ENCODE measurements at regions not wholly inside any gene's neighbourhood (a gene's known extent, or its start where the extent isn't known, plus 50 kb on each side); places are given as distances from the start of the nearest gene placed in this dataset.
"Not testable (repeated sequence)": the region's sequence is repeated elsewhere in the genome, so short reads cannot be mapped to it uniquely, and the experiment has no call there.

DNA sequence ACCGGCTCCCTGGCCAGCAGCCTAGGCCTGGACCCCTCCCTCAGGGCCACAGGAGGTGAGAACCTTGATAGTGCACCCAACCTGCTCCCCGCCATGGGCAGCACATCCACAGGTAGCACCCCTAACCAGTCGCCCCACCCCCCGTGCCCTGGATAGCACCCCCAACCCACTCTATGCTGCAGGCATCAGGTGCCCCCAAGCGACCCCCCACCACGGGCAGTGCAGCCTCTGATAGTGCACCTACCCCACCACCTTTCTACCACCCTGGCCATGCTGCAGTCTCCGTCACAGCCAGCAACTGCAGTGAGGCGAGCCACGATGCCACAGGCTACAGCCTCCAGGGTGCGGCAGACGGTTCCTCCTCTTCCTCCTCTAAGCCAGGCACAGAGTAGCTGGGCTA, 55.6 kb downstream of the SOWAHC start:
- DNase-seq: no peak

DNA sequence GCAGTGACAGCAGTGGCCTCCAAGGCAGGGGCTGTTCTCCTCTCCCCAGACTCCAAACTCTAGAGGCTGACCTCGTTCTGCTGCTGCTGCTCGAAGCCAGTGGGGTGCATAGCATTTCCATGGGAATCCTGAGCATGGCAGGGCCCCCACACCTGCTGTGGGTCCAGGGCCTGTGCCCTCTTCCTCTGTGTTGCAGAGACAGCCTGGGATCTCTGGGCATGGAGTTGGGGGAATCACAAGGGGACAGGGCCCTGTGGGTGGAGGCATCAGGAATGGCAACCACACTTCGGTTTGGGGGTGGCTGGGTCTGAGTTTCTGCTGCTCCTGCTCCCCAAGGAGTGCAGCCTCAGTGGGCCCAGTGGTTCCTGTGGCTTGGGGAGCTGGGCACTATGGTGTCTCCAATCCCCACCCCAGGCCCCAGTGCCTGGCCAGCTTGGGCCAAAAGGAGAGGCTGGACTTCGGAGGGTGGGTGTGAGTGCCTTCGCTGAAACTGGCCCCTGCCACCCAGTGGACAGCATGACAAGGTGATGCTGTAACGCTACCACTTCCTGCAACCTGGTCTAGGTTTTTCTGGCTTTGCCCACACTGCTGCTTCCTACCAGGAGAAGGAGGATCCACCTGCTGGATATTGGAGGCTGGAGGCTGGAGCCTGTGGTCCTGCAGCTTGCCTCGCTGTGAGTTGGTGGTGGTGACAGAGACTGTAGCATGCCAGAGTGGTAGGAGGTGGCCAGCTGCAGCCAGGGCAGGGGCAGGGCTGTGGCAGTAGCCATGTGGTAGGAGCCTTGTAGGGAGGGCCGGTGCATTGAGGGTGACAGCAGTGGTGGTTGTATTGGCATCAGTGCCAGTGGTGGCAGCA, 56.6 kb downstream of the SOWAHC start:
- DNase-seq: no peak

DNA sequence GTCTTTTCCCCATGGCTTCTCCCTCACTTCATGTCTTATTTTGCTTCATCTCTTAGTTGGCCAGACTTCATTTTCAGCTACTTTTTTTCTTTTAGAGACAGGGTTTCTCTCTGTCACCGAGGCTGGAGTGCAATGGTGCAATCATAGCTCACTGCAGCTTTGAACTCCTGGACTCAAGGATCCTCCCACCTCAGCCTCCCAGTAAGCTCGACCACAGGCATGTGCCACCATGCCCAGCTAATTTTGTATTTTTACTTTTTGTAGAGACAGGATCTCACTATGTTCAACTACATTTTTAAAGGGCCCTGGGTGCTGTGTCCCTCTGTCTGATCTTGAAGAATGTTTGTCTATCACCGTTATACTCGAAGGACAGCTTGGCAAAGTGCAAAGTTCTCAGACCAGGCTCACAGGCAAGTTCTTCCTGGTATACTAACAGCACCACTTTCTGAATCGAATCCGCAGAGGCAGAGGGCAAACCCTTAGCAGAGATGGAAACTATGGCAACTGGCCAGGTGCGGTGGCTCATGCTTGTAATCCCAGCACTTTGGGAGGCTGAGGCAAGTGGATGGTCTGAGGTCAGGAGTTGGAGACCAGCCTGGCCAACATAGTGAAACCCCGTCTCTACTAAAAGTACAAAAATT, 60.9 kb downstream of the SOWAHC start:
- no peak for DNase-seq

DNA sequence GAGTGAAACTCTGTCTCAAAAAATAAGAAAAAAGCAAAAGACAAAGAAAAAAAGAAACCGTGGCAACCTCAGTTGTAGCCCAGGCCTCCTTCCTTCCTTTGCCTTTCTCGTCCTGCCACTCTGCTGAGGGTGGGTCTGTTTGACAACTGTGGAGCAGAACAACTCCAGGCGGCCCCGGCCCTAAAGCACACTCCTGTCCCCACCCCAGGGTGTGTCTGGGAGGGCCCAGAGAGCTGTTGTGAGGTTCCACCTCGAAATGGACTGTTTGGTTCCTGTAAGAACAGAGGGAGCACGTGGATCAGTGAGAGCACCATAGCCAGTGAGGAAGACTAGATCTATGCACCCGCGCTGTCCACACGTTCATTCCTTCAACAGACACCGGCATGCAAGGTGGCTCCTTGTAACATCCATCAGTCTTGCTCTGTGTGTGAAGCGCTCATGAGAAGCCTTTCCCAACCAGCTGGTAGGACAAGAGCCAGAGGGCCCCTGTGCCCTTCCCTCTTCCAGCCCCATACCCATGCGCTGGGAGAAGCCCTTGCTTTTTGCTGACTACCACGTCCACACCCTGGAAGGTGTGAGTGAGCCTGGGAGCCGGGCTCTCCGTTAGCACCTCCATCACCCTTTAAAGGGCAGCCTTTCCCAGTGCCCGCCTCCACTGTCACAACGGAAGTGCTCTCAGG, 61.6 kb downstream of the SOWAHC start:
- DNase-seq: no peak

DNA sequence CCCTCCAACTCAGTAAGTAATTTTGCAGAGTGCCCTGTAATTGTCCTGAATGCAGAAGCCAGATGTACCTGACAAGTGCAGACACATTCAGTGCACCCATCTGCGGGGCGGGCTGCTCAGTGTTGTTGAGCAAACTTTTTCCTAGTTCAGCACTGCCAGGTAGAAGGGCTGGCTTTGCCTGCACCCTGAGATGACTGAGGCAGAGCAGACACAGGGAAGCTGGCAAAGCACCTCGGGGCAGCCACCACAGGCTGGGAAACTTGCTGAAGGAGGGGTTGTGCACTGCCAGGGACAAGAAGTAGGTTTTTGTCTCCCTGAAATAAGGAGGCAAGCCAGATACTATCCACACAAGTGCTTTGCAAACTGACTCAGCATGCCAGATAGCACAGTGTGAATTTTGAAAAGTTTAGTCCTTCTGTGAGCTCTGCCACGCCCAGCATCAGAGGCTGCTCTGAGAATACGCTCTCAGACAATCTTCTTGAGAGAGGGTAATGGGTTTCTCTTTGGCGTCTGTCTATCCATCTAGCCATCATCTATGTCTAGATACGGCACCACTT, 62.3 kb downstream of the SOWAHC start:
- DNase-seq: no peak

DNA sequence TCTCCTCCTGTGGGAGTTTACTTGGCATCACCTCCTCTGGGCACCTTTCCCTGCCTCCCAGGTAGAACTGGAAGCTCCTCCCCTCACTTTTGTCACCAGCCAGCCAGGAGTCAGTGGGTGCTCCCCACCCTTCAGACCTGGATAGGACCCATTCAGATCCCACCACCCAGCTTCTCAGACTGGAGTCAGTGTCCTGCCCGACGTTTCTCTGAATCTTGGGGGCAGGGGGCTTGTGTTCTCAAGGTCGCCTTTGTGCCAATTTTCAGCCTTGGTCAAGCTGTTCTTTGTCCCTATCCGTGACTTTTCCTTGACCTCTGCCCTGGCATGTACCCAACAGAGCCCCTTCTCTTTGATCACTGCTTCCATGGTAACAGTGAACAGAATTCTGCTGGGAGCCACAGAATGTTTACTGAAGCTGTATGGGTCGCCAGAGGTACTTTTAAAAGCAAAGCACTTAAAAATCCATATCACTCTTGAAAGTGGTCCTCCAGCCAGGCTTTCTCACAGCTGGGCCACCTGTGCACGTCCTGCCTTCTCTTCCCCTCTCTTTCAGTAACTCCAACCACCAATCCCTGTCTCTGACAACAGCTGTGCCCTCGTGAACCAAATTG, 63.1 kb downstream of the SOWAHC start:
- DNase-seq: not testable (repeated sequence)

DNA sequence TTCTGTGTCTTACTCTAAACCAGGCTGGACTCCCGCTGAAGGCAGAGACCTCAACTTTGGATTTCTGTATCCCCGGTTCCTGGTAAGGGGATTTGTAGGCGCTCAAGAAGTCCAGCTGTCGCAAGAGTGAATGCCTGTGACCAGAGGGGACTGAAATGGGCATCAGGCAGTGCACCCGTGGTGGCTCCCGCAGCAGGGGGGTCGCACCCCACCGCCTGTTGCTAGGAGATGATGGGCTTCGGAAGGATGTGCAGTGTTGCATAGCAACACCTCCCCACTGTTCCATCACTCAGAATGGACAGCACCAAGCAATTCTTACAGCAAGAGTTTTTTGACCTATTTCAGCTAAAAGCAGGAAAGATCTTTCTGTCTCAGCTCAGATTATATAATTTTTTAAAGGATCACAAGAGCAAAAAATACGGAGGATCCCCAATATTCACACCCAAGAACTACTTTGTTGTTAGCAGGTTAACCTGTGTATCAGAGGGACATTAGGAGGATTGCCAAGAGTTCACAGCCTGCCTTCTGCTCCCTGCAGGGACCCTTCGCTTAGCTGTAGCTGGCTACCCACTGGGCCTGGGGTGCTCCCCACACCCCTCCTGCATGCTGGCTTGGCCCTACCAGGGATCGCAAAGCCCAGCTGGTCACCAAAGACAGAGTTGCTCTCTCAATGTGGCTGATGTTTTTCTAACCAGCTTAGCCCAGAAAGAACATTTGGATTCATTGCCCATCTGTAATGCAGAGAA, 63.8 kb downstream of the SOWAHC start:
- no peak for DNase-seq

DNA sequence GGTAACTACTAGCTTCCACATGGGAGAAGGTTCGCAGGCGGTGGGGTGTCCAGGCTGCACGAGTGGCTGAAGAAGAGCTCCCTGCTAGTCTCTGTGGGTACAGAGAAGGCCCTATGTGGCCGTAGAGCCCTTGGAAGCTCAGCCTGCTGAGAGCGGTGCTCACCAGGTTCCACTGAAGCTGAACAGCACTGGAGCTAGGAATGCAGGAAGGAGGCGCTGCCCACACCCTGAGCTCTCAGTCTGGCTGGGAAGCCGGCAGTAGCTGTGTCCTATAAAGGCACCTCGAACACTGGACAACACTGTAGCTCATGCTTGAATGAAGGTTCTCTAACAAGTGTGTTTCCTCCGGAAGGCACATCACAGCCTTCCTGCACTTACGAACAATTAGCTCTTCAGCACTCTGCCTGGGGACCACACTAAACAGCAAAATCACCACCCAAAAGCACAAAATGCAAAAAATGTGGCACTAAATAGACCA, 64.6 kb downstream of the SOWAHC start:
- DNase-seq: not testable (repeated sequence)

DNA sequence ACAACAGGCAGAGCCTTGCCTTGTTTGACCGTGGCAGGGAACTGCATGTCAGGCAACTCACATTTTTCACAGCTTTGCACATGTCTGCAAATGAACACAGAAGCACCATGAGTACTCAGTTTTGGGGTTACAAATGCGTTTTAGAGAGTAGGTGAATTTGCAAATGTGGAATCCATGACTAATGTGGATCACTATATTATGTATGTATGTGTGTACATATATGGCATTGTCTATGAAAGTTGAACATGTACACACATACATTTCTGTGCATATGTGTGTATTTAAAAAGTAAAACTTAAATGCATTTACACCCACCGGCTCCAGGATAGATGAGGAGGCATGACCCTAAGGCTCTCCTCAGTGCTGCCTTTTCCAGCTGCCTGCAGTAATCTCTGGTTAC, 65.1 kb downstream of the SOWAHC start:
- no peak for DNase-seq

DNA sequence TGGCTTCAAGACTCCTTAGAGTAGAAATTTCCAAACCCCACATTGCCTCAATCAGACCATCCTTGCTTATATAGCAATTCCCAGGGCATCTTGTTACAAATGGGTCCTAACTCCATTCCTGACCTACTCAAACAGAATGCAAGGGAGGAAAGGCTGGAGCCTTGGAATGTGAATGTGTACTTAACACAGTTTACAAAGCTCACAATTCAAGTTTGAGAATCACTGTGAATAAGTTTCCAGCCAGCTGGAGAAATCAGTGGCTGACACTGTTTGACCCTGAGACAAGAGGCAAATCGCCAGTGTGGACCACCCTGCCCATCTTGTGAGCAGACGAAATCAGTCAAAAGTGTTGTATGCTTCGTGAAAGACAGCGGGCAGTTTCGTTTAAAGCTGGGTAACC, 65.5 kb downstream of the SOWAHC start:
- DNase-seq: no peak

DNA sequence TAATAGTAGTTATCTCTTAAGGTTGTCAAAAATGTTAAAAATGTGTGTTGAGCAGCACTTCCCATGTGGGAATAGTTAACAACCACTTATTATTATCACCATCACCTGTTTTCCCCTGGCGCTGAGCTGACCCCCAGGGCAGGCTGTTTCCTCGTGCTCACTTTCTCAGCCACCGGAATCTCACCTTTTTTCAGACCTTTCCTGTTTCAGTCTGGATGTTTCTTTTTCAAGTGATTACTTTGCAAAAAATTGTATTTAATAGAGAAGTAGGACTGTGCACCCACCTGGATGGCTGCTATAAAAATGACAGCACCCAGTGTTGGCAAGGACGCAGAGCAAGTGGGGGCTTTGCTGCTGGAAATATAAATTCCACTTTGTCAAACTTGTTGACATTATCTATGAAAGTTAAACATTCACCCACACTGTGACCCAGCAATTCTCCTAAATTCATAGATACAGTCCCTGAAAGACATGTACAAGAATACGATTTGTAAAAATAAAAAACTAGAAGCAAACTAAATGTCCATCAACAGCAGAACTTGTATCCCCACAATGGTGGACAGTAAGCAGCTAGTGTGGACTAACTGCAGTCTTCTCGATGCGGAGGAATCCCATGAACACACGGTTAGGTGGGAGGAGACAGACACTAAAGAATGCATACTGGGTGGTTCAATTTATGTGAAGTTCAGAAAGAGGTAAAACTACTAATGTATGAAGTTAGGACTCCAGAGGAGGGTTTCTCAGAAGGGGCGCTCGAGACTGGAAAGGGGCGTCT, 66.5 kb downstream of the SOWAHC start:
- DNase-seq: no peak

DNA sequence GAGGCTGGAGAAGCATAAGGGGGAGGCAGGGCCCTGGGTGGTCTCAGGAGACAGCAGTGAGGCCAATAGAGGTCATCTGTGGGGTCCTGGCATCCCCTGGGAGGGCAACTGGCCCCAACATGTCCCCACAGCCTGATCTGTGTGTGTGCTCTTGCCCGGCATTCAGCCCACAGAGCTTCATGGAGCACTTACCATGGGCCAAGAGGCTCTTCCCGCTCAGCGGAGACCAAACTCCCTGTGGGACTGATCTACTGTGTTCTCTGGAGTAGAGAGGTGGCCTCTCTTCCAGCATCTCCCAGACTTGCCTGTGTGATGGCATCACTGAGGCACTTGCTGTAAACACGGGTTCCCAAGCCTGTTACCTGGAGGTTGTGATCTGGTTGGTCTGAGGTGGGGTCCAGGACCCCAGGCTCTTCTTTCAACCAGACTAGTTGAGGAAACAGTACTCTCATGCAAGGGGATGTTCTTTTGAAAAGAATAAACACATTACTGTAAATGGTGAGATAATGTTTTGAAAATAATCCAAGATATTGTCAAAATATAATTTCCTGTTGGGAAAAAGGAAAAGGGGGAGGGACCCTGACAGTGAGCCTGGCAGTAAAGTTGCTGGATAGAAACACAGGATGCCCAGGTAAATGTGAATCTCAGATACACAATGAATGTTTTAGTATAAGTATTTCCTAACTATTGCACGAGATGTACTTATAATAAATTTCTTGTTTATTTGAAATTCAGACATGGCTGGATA, 67.6 kb downstream of the SOWAHC start:
- no peak for DNase-seq

DNA sequence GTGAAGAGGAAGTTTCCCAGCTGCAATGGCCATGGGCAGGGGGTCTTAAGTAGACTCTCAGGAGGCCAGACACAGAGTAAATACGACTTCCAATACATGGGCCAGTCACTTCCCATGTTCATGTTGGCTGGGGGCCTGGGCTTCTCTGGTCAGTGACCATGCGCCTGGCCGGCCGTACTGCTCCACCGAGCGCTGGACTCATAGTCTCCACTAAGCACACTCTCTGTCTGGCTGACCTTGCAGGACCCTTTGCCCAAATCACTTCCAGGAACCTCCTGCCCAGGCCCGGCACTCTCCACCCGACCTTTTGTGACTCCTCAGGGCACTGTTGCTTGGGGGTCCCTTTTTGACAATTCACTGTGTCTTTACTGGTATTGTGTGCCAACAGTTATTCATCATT, 69.3 kb downstream of the SOWAHC start:
- no peak for DNase-seq

DNA sequence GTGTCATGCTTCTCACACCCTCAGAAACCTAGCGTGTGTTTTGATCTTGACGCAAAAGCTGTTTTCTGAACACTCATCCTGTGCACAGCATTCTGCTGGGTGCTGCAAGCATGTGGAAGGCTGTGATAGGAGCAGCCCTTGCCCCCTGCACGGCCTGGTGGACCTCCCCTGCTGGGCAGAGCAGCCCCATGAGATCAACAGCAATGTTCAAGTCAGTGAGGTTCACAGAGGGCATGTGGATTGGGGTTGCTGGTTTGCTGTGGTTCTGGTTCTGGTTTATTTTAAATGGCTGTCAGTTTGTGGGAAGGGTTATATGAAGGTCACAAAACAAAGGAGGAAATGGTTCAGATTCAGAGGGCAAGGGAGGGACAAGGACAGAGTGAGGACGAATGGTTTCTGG, 71.3 kb downstream of the SOWAHC start:
- no peak for DNase-seq

DNA sequence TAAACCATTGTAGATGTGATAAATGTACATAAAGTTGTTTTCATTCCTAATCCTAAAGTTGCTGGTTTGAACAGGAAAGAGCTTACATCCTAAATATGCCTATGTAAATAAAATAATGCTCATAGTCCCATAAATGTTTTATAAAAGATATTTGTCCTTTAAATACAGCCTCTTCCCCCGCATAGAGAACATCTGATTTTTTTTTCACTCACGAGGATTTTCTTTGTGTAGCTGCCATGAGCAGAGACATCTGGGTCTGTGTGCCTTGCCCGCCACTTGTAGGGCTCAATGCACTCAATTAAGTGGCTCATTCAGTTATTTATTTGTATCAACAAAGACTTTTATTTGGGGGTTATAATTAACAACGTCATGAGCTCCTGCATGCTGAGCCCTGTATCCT, 72.8 kb downstream of the SOWAHC start:
- no peak for DNase-seq

DNA sequence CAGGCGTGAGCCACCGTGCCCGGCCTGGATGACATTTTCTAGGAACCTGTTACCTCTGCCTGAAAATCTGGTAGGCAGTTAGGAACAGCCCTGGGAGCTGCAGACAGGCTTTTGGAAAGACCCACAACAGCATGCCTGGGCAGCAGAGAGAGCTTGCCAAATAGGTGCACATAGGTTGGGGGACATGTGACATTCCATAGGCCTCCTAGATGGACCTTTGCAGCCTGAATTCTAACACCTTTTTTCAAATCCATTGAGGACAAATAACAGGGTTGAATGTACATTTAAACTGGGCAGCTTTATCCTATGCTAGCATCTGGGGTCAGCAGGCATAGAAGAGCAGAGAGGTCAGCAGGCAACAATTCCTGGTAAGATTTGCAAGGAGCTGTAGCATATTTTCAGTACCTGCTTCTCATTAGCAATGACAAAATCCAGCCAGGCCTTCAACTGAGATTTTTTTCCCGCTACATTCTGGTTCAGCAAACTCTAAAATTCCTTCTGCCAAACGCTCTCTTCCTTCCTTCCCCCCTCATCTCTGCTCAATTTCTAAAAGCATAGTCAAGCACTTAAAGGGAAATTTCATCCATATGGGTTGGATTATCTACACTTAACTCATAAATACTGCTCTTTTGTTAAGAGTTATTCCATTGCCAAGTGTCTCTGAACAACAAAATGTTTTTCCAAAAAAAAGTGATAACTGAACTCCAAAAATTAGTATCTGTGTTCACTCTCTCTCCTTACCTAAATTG, 75.2 kb downstream of the SOWAHC start:
- no peak for DNase-seq

DNA sequence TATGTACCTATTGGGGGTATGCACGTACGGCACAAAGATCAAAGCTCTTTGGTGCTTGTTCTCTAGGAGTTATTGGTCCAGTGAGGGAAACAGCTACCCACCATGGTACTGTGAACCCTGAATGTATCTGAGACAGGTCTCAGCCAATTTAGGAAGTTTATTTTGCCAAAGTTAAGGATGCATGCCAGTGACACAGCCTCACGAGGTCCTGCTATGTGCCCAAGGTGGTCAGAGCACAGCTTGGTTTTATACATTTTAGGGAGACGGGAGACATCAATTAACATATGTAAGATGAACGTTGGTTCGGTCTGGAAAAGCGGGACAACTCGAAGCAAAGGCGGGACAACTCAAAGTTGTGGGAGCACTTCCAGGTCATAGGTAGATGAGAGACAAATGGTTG, 75.8 kb downstream of the SOWAHC start:
- no peak for DNase-seq

DNA sequence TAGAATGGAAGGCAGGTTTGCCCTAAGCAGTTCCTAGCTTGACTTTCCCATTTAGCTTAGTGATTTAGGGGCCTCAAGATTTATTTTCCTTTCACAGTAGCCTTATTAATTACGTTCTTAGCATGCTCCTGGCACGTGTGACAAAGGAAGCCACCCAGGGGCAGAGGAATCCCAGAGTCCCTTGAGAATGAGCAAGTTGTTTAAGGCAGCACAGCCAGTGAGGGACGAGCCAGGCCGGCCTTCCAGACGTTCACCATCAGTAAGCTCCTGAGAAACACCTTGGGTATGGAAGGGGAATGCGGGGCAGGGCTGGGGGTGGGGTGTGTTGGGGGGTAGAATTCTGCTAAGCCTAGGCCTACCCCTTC, 76.3 kb downstream of the SOWAHC start:
- DNase-seq: no peak

DNA sequence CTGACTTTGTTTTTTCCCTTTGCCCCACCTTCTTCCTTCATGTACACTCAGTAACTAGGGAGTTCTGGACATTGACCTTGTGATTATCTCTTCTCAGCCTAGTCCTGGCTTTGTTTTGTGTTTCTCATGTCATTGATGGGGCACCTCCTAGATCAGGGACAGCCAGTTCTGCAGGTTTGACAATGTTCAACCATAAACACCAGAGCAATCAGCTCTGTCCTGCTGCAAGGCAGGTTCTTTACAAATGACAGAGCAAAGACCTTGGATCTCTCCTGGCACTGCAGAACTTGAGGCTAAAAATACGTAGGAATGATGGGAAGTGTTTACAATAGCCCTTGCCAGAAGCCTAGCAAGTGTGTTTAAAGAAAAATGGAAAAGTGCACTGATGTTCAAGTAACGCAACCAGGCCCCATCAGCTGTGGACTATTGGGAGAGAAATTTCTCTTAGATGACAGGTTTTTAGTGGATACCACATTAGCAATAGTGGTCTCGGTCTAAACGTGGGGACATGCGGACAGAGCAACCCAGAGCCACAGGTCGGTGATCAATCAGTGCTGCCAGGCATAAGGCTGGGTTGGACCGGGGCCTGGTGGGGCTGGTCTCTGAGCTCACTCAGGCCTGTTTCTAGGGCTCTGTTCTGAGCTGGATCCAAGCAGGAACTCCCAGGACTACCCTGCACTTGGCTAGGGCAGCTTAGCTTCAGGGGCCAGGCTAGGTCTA, 76.8 kb downstream of the SOWAHC start:
- DNase-seq: no peak
